Thyroid gland (tissue), 4 donors: ENCODE measurements at regions not wholly inside any gene's neighbourhood (a gene's known extent, or its start where the extent isn't known, plus 50 kb on each side); places are given as distances from the start of the nearest gene placed in this dataset.

ENCODE experiments used
- DNase-seq, 2 donors: peaks; one replicate each; pipeline ENCODE4 v3.0.0-alpha.2; 2019
- H3K27ac ChIP-seq, 3 donors: fragments of 200-600 bp; sonication (generic); 1 replicate in 2 of 3; 2 replicates in 1 of 3; pipeline ENCODE4 v1.5.1; 2016 to 2019; ENCODE audit warnings: mild to moderate bottlenecking in 1 of 3, moderate library complexity in 1 of 3
- H3K27me3 ChIP-seq: fragments of 200-600 bp; sonication (generic); one replicate; pipeline ENCODE4 v1.5.1; 2019
- H3K36me3 ChIP-seq, 2 donors: fragments of 200-600 bp; sonication (generic); one replicate each; pipeline ENCODE4 v1.5.1; 2016 to 2019
- H3K4me1 ChIP-seq, 2 donors: fragments of 200-600 bp; sonication (generic); one replicate each; pipeline ENCODE4 v1.5.1; 2017 to 2019
- H3K4me3 ChIP-seq, 3 donors: fragments of 200-600 bp; sonication (generic); replicated peaks in 1 of 3; 1 replicate in 2 of 3; 2 replicates in 1 of 3; pipeline ENCODE4 v1.5.1; 2016; ENCODE audit warnings: mild to moderate bottlenecking in 1 of 3
- H3K9me3 ChIP-seq: fragments of 200-600 bp; sonication (generic); one replicate; pipeline ENCODE4 v1.5.1; 2017
- CTCF ChIP-seq, 6 experiments: fragments of 200-600 bp in 3 of 6; fragments of 450-650 bp in 3 of 6; sonication (generic) in 3 of 6; IDR thresholded peaks; one replicate each; pipeline ENCODE4 v1.5.1; 2016 to 2019; ENCODE audit warnings: antibody characterized with exemption in 6 of 6, mild to moderate bottlenecking in 2 of 6, inconsistent platforms in 1 of 6, moderate library complexity in 1 of 6
- POLR2A ChIP-seq, 2 donors: fragments of 450-650 bp; IDR thresholded peaks; one replicate each; pipeline ENCODE4 v1.6.1; 2017; ENCODE audit warnings: antibody characterized with exemption in 2 of 2, mild to moderate bottlenecking in 2 of 2, moderate library complexity in 1 of 2
- WGBS, 2 donors: methylation state at CpG; one replicate each; pipeline ENCODE4 v1.1.5; 2017; 5-methylcytosine and 5-hydroxymethylcytosine counted together
- intact Hi-C: fragments of 100-400 bp; cut with DNase I; formaldehyde crosslinking; loops from one replicate; pipeline ENCODE4 v1.15.1; 2023

- no peak overlapping the region for H3K4me3 ChIP-seq
- no peaks in the 10 kb centered on the region for H3K4me1 ChIP-seq
- no peaks in the 10 kb centered on the region for H3K36me3 ChIP-seq
- intact Hi-C loops: no loop called here
- H3K9me3 ChIP-seq: no peaks in the 10 kb centered on the region
- H3K27me3 ChIP-seq: no peaks in the 10 kb centered on the region
- TF ChIP-seq POLR2A (IDR thresholded peaks at IDR 0.05) (no peak), CTCF (IDR thresholded peaks at IDR 0.05) (no peak)
- H3K27ac ChIP-seq: no peak overlapping the region
- no peak for DNase-seq
Observed at GRCh38 chr13:47869776-47870175, 131.3 kb downstream of the SUCLA2 start.

DNA sequence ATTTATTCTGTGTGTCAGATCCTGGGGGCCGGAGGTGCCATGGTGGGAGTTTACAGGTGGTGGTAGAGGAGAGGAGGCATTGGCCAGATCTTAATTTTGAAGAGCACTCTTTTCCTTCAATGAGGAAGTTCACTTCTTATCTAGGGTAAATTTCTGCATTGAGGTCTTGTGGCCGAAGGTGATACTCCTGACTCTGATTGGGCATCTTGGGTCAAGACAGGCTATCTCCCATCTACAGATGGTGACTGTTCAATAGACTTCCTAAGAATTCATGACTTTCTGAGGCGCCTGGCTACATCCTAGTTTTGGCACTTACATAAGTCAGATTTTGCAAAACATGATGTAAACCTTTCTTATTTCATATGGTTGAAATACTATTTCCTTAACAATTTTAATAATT is 135.2 kb downstream of the SUCLA2 start:
- H3K9me3 ChIP-seq: no peaks in the 10 kb centered on the region
- no peak overlapping the region for H3K27ac ChIP-seq
- H3K4me1 ChIP-seq: no peaks in the 10 kb centered on the region
- H3K36me3 ChIP-seq: no peaks in the 10 kb centered on the region
- no peak overlapping the region for H3K4me3 ChIP-seq
- no peak for DNase-seq
- no peak for TF ChIP-seq CTCF (IDR thresholded peaks at IDR 0.05)
- TF ChIP-seq POLR2A (IDR thresholded peaks at IDR 0.05): no peak
- intact Hi-C loops: no loop called here
- WGBS, 2 donors: 78 to 91% methylated on average over 3 of the region's 3 CpGs
- H3K27me3 ChIP-seq: no peaks in the 10 kb centered on the region

GRCh38 chr13:47862841-47863240 is 138.2 kb downstream of the SUCLA2 start:
- no peaks in the 10 kb centered on the region for H3K27me3 ChIP-seq
- H3K36me3 ChIP-seq: no peaks in the 10 kb centered on the region
- TF ChIP-seq POLR2A (IDR thresholded peaks at IDR 0.05): no peak
- no peak for TF ChIP-seq CTCF (IDR thresholded peaks at IDR 0.05)
- intact Hi-C loops: no loop called here
- no peaks in the 10 kb centered on the region for H3K4me1 ChIP-seq
- no peak overlapping the region for H3K27ac ChIP-seq
- DNase-seq: no peak
- WGBS, 2 donors: 75 to 88% methylated on average over 3 of the region's 3 CpGs
- H3K4me3 ChIP-seq: no peak overlapping the region
- no peaks in the 10 kb centered on the region for H3K9me3 ChIP-seq

DNA sequence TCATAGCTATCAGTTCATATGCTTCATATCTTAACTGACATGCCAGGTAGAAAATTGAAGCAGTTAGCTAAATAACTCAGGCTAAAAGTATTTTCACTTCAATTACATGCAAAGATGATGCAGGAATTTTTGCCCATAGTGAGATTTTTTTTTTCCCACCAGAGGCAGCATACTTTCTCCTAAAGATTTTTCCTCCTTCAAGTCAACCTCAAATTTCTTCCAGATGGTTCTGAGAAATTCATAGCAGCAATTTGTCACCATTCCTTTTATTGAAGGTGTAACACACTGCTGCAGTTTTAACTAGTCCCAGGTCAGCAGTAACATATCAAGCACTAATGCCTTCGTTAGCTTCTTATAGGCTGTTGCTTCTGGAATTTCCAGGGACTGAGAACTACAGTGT is 141.9 kb downstream of the SUCLA2 start:
- Histone ChIP-seq H3K9me3 (no peaks in the 10 kb centered on the region), H3K27me3 (no peaks in the 10 kb centered on the region), H3K4me1 (peaks cover 0 to 4% of the 10 kb centered on the region in 2 donors), H3K36me3 (no peaks in the 10 kb centered on the region), H3K4me3 (no peak overlapping the region), H3K27ac (no peak overlapping the region)
- intact Hi-C loops: no loop called here
- no peak for DNase-seq
- 69 to 72% methylated on average over 1 of the region's 1 CpG for WGBS, 2 donors
- TF ChIP-seq CTCF (IDR thresholded peaks at IDR 0.05) (no peak), POLR2A (IDR thresholded peaks at IDR 0.05) (no peak)

GRCh38 chr13:47858042-47859025 is 142.7 kb downstream of the SUCLA2 start:
- TF ChIP-seq CTCF (IDR thresholded peaks at IDR 0.05) (no peak), POLR2A (IDR thresholded peaks at IDR 0.05) (no peak)
- Histone ChIP-seq H3K9me3 (no peaks in the 10 kb centered on the region), H3K27ac (no peak overlapping the region), H3K36me3 (no peaks in the 10 kb centered on the region), H3K27me3 (no peaks in the 10 kb centered on the region), H3K4me1 (peaks cover 0 to 4% of the 10 kb centered on the region in 2 donors), H3K4me3 (no peak overlapping the region)
- intact Hi-C loops: no loop called here
- DNase-seq: no peak
- 89 to 91% methylated on average over 9 of the region's 9 CpGs for WGBS, 2 donors
